Smooth muscle cell (in vitro differentiated cells): ENCODE measurements at regions not wholly inside any gene's neighbourhood (a gene's known extent, or its start where the extent isn't known, plus 50 kb on each side); places are given as distances from the start of the nearest gene placed in this dataset.

Source experiments
- DNase-seq: peaks from one replicate; lab custom pipeline; 2025; ENCODE audit not compliant: unreplicated experiment; lab: John Stamatoyannopoulos, UW
- H2AFZ ChIP-seq: fragments of 200-600 bp; sonication (generic); 2 replicates; pipeline ENCODE4 v1.6.0; 2016; ENCODE audit warnings: antibody characterized with exemption, low read depth, mild to moderate bottlenecking
- H3F3A ChIP-seq: fragments of 200-600 bp; sonication (generic); 2 replicates; pipeline ENCODE4 v1.6.0; 2017; ENCODE audit warnings: antibody characterized with exemption, low read depth
- H3K27ac ChIP-seq: fragments of 200-600 bp; sonication (generic); 2 replicates; pipeline ENCODE4 v1.5.1; 2016; ENCODE audit warnings: low read depth, mild to moderate bottlenecking
- H3K27me3 ChIP-seq: fragments of 200-600 bp; sonication (generic); 2 replicates; pipeline ENCODE4 v1.6.1; 2016; ENCODE audit warnings: low read depth, mild to moderate bottlenecking
- H3K36me3 ChIP-seq: fragments of 200-600 bp; sonication (generic); 2 replicates; pipeline ENCODE4 v1.5.1; 2016; ENCODE audit warnings: low read depth
- H3K4me1 ChIP-seq: fragments of 200-600 bp; sonication (generic); 2 replicates; pipeline ENCODE4 v1.5.1; 2016; ENCODE audit warnings: low read depth
- H3K4me2 ChIP-seq: fragments of 200-600 bp; sonication (generic); 2 replicates; pipeline ENCODE4 v1.6.0; 2016; ENCODE audit warnings: mild to moderate bottlenecking
- H3K4me3 ChIP-seq: fragments of 200-600 bp; sonication (generic); 2 replicates; pipeline ENCODE4 v1.5.1; 2016; ENCODE audit warnings: mild to moderate bottlenecking
- H3K79me2 ChIP-seq: fragments of 200-600 bp; sonication (generic); 2 replicates; pipeline ENCODE4 v1.6.0; 2016; ENCODE audit warnings: low read depth, mild to moderate bottlenecking
- H3K9ac ChIP-seq: fragments of 200-600 bp; sonication (generic); 2 replicates; pipeline ENCODE4 v1.6.0; 2016; ENCODE audit warnings: low read depth
- H3K9me3 ChIP-seq: fragments of 200-600 bp; sonication (generic); replicated peaks from 2 replicates; pipeline ENCODE4 v1.5.1; 2016; ENCODE audit warnings: low read depth
- H4K20me1 ChIP-seq: fragments of 200-600 bp; sonication (generic); 2 replicates; pipeline ENCODE4 v1.6.0; 2016; ENCODE audit warnings: low read depth
- WGBS: methylation state at CpG from one replicate; pipeline ENCODE4 v1.1.7; 2016; ENCODE audit warnings: low lambda C conversion rate; 5-methylcytosine and 5-hydroxymethylcytosine counted together
- TF ChIP-seq, protein P1 (sequence below): fragments of 200-600 bp; sonication (generic); IDR thresholded peaks from 2 replicates; pipeline ENCODE4 v1.5.1; 2017; ENCODE audit warnings: borderline replicate concordance, mild to moderate bottlenecking, antibody characterized with exemption; ENCODE audit not compliant: insufficient read depth, poor library complexity, severe bottlenecking

DNA sequence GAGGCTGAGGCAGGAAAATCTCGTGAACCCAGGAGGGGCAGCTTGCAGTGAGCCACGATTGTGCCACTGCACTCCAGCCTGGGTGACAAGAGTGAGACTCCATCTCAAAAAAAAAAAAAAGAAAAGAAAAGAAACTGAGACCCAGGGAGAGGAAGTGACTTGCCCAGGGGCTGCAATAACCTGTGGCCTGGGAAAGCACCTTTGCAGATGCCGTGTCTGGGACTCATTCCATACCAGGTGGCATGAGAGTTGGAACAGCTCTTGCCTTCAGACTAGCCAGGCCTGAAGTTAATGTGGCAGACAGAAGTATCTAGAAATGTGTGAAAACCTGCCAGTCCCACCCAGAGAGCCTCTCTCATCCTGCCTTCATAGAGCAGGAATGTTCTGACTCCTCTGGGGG lies 65.4 kb downstream of the PHETA1 start:
- Histone ChIP-seq H2AFZ (no peak overlapping the region), H3K4me3 (no peak overlapping the region), H3K27me3 (no peaks in the 10 kb centered on the region), H3K4me2 (no peak overlapping the region), H3F3A (no peaks in the 10 kb centered on the region), H3K9ac (no peak overlapping the region), H4K20me1 (no peaks in the 10 kb centered on the region), H3K9me3 (no peaks in the 10 kb centered on the region), H3K27ac (no peak overlapping the region), H3K36me3 (no peaks in the 10 kb centered on the region), H3K4me1 (no peaks in the 10 kb centered on the region), H3K79me2 (no peaks in the 10 kb centered on the region)
- TF ChIP-seq, protein P1, sequence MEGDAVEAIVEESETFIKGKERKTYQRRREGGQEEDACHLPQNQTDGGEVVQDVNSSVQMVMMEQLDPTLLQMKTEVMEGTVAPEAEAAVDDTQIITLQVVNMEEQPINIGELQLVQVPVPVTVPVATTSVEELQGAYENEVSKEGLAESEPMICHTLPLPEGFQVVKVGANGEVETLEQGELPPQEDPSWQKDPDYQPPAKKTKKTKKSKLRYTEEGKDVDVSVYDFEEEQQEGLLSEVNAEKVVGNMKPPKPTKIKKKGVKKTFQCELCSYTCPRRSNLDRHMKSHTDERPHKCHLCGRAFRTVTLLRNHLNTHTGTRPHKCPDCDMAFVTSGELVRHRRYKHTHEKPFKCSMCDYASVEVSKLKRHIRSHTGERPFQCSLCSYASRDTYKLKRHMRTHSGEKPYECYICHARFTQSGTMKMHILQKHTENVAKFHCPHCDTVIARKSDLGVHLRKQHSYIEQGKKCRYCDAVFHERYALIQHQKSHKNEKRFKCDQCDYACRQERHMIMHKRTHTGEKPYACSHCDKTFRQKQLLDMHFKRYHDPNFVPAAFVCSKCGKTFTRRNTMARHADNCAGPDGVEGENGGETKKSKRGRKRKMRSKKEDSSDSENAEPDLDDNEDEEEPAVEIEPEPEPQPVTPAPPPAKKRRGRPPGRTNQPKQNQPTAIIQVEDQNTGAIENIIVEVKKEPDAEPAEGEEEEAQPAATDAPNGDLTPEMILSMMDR = no peak
- WGBS = 79% methylated on average over 3 of the region's 3 CpGs
- DNase-seq = no peak

DNA sequence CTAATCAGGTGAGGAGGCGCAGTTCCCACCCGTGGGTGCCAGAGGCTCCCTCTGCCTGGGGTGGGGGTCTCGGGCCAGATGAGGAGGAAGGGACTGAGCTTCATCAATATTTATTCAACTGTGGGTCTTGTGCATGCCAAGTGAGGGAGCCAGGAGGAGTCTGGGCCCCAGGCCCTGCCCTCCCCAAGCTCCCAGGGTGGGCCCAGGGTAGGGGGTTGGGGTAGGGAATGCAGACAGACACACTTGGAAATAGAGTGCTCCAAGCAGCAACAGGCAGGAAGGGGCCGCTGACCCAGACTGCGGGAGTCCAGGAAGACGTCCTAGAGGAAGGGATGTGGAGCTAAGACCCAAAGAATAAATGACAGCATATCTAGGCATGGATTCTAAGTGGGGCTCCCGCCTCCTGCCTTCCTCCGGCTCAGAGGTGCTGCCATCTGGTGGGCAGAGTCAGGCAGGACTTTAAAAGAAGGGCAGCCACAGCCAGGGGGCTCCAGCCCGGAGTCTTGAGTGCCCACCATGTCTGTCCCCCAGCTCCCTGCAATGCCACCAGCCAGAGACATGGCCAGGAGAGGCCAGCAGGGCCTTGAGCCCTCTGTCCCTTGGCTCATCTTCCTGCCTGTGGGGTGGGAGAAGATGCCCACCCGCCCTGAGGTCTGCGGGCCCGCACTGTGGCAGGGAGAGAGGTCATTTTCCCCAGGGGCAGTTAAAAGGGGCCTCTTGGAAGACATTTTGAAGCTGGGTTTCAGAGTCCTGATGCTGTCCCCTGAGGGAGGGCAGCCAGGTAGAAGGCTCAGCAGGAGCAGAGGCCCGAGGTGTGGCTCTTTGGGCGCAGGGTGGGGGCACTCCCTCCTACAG lies 70.1 kb downstream of the PHETA1 start:
- Histone ChIP-seq H3K4me3 (no peak overlapping the region), H4K20me1 (no peaks in the 10 kb centered on the region), H3F3A (no peaks in the 10 kb centered on the region), H3K79me2 (no peaks in the 10 kb centered on the region), H2AFZ (no peak overlapping the region), H3K27me3 (no peaks in the 10 kb centered on the region), H3K9ac (no peak overlapping the region), H3K27ac (no peak overlapping the region), H3K4me2 (no peak overlapping the region), H3K4me1 (no peaks in the 10 kb centered on the region), H3K9me3 (no peaks in the 10 kb centered on the region), H3K36me3 (no peaks in the 10 kb centered on the region)
- TF ChIP-seq, protein P1 = peak; percentile 79
- peak; percentile 8 for DNase-seq
- 65% methylated on average over 14 of the region's 14 CpGs for WGBS

DNA sequence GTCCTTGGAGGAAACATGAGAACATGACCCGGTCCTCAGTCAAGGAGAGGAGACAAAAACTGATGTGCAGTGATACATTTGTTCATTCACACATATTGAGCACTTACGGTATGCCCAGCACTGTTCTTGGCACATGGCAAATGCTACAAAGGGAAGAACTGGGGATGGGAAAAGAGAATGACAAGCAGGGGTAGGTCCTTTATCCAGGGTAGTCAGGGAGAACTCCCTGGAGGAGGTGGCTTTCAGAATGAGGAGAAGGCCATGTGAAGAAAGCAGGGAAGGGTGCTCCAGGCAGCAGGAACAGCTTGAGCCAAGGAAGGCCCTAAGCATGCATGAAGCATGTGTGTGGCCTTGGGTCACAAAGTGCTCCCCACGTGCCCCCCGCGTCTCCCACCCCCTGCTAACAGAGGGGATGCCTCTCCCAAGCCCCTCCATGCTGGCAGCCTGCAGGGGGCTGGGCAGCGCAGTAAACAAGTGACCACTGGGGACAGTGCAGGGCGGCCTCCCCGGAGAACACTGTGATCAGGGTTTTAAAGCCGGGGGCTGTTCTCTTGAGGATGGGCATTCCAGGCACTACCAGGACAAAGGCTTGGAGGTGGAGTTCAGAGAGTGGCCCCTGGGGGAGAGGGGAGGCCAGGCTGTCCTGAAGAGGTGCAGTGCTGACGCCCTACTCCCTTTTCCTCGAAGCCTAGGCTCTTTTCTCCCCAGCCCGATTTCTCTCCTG lies 71.0 kb downstream of the PHETA1 start:
- Histone ChIP-seq H3K27me3 (no peaks in the 10 kb centered on the region), H2AFZ (no peak overlapping the region), H3K27ac (no peak overlapping the region), H3K9me3 (no peaks in the 10 kb centered on the region), H3K4me2 (no peak overlapping the region), H3K36me3 (no peaks in the 10 kb centered on the region), H3K4me3 (no peak overlapping the region), H3F3A (no peaks in the 10 kb centered on the region), H3K9ac (no peak overlapping the region), H4K20me1 (no peaks in the 10 kb centered on the region), H3K79me2 (no peaks in the 10 kb centered on the region), H3K4me1 (no peaks in the 10 kb centered on the region)
- no peak for DNase-seq
- WGBS = 82% methylated on average over 9 of the region's 12 CpGs
- TF ChIP-seq, protein P1 = no peak
